ENCODE measurements at regions not wholly inside any gene's neighbourhood (a gene's known extent, or its start where the extent isn't known, plus 50 kb on each side); places are given as distances from the start of the nearest gene placed in this dataset.

- Histone ChIP-seq H3K36me3 (ENCODE audit: control insufficient read depth, insufficient read depth, low read length) (no peaks in the 10 kb centered on the region), H3K4me1 (ENCODE audit: control insufficient read depth, insufficient read depth, low read length) (no peaks in the 10 kb centered on the region), H3K27ac (ENCODE audit: low read depth, low read length) (no peak overlapping the region), H3K9me3 (ENCODE audit: control insufficient read depth, low read length) (peaks cover 39% of the 10 kb centered on the region), H3K9ac (ENCODE audit: extremely low read depth, low read length, poor library complexity, severe bottlenecking) (no peak overlapping the region), H3K4me3 (ENCODE audit: low read length) (no peak overlapping the region), H3K27me3 (ENCODE audit: control insufficient read depth, insufficient read depth, low read length, poor library complexity, severe bottlenecking) (no peaks in the 10 kb centered on the region)
- H3K4me1 Mint-ChIP-seq: no peaks in the 10 kb centered on the region
- no peak overlapping the region for H3K27ac Mint-ChIP-seq
- no peak for DNase-seq
- no peak for TF ChIP-seq CTCF (conservative IDR thresholded peaks at IDR 0.05)
- peaks cover 4% of the 10 kb centered on the region for H3K36me3 Mint-ChIP-seq (ENCODE audit: low read depth)
- no peaks in the 10 kb centered on the region for H3K27me3 Mint-ChIP-seq (ENCODE audit: insufficient read depth)
- H3K9me3 Mint-ChIP-seq: peaks cover 25% of the 10 kb centered on the region
- no peak overlapping the region for H3K4me3 Mint-ChIP-seq
- 70 to 93% methylated on average over 2 to 4 of the region's 4 CpGs for WGBS, 2 experiments (ENCODE audit: insufficient coverage in 1 of 2, insufficient read length in 1 of 2)
Measured at GRCh38 chr4:103787057-103787456, 67.3 kb upstream of the TACR3 start.

GRCh38 chr4:103786593-103786992 is 66.8 kb upstream of the TACR3 start:
- Mint-ChIP-seq H3K9me3 (peaks cover 22% of the 10 kb centered on the region), H3K27ac (no peak overlapping the region), H3K36me3 (ENCODE audit: low read depth) (peaks cover 4% of the 10 kb centered on the region), H3K4me1 (no peaks in the 10 kb centered on the region), H3K4me3 (no peak overlapping the region), H3K27me3 (ENCODE audit: insufficient read depth) (no peaks in the 10 kb centered on the region)
- Histone ChIP-seq H3K9ac (ENCODE audit: extremely low read depth, low read length, poor library complexity, severe bottlenecking) (no peak overlapping the region), H3K4me1 (ENCODE audit: control insufficient read depth, insufficient read depth, low read length) (no peaks in the 10 kb centered on the region), H3K27me3 (ENCODE audit: control insufficient read depth, insufficient read depth, low read length, poor library complexity, severe bottlenecking) (no peaks in the 10 kb centered on the region), H3K9me3 (ENCODE audit: control insufficient read depth, low read length) (peaks cover 34% of the 10 kb centered on the region), H3K4me3 (ENCODE audit: low read length) (no peak overlapping the region), H3K36me3 (ENCODE audit: control insufficient read depth, insufficient read depth, low read length) (no peaks in the 10 kb centered on the region), H3K27ac (ENCODE audit: low read depth, low read length) (no peak overlapping the region)
- TF ChIP-seq CTCF (conservative IDR thresholded peaks at IDR 0.05): no peak
- WGBS, 2 experiments (ENCODE audit: insufficient coverage in 1 of 2, insufficient read length in 1 of 2): 75 to 100% methylated on average over 1 of the region's 1 CpG
- DNase-seq: no peak

- peak; percentile 68 for DNase-seq
- 67% methylated on average over 2 of the region's 2 CpGs; no CpG with 5 or more reads in 1 of the 2 experiments for WGBS, 2 experiments (ENCODE audit: insufficient coverage in 1 of 2, insufficient read length in 1 of 2)
- H3K27me3 ChIP-seq (ENCODE audit: control insufficient read depth, insufficient read depth, low read length, poor library complexity, severe bottlenecking): no peaks in the 10 kb centered on the region
- H3K27ac Mint-ChIP-seq: no peak overlapping the region
- H3K27ac ChIP-seq (ENCODE audit: low read depth, low read length): no peak overlapping the region
- H3K9me3 Mint-ChIP-seq: peaks cover 17% of the 10 kb centered on the region
- H3K36me3 ChIP-seq (ENCODE audit: control insufficient read depth, insufficient read depth, low read length): no peaks in the 10 kb centered on the region
- no peaks in the 10 kb centered on the region for H3K4me1 ChIP-seq (ENCODE audit: control insufficient read depth, insufficient read depth, low read length)
- H3K9me3 ChIP-seq (ENCODE audit: control insufficient read depth, low read length): peaks cover 29% of the 10 kb centered on the region
- no peaks in the 10 kb centered on the region for H3K27me3 Mint-ChIP-seq (ENCODE audit: insufficient read depth)
- no peak overlapping the region for H3K4me3 ChIP-seq (ENCODE audit: low read length)
- no peaks in the 10 kb centered on the region for H3K4me1 Mint-ChIP-seq
- H3K36me3 Mint-ChIP-seq (ENCODE audit: low read depth): peaks cover 4% of the 10 kb centered on the region
- no peak overlapping the region for H3K9ac ChIP-seq (ENCODE audit: extremely low read depth, low read length, poor library complexity, severe bottlenecking)
- TF ChIP-seq CTCF (conservative IDR thresholded peaks at IDR 0.05): peak; percentile 86
- no peak overlapping the region for H3K4me3 Mint-ChIP-seq
Measured at GRCh38 chr4:103786014-103786413, 66.2 kb upstream of the TACR3 start.
